Gastroesophageal sphincter (tissue), 3 donors: ENCODE measurements at regions not wholly inside any gene's neighbourhood (a gene's known extent, or its start where the extent isn't known, plus 50 kb on each side); places are given as distances from the start of the nearest gene placed in this dataset.

ENCODE experiments used
- EP300 ChIP-seq: sonication (generic); formaldehyde crosslinking; IDR thresholded peaks from one replicate; pipeline ENCODE4 v1.6.1; 2017; ENCODE audit warnings: antibody characterized with exemption, mild to moderate bottlenecking
- POLR2AphosphoS5 ChIP-seq: sonication (generic); formaldehyde crosslinking; IDR thresholded peaks from one replicate; pipeline ENCODE4 v1.6.1; 2017; ENCODE audit warnings: antibody characterized with exemption
- TF ChIP-seq, protein P1 (sequence below), 4 experiments: fragments of 200-600 bp in 2 of 4; fragments of 450-650 bp in 2 of 4; sonication (generic) in 1 of 4; IDR thresholded peaks; one replicate each; pipeline ENCODE4 v1.5.1; 2017 to 2019; ENCODE audit warnings: antibody characterized with exemption in 4 of 4, mild to moderate bottlenecking in 2 of 4, moderate library complexity in 2 of 4

DNA sequence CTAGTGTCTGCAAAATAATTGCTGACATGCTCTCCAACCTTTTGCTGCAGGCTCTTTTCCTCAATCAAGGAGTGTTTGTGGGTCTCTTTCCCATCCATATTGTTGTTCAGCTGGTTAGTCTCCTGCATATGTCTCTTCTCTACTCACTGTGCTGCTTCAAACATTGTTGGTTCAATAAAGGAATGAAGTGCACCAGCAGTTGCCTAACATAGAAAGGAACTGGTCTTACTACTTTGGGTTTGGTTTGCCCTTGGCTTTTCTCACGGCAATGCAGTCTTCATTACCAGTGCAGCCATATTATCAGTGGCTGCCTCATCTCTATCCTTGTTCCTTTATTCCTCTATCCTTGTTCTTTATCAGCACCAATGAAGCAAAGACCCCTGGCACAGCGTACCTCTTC, 169.7 kb upstream of the TPK1 start:
- TF ChIP-seq EP300 (no peak), POLR2AphosphoS5 (no peak)
- TF ChIP-seq, protein P1, sequence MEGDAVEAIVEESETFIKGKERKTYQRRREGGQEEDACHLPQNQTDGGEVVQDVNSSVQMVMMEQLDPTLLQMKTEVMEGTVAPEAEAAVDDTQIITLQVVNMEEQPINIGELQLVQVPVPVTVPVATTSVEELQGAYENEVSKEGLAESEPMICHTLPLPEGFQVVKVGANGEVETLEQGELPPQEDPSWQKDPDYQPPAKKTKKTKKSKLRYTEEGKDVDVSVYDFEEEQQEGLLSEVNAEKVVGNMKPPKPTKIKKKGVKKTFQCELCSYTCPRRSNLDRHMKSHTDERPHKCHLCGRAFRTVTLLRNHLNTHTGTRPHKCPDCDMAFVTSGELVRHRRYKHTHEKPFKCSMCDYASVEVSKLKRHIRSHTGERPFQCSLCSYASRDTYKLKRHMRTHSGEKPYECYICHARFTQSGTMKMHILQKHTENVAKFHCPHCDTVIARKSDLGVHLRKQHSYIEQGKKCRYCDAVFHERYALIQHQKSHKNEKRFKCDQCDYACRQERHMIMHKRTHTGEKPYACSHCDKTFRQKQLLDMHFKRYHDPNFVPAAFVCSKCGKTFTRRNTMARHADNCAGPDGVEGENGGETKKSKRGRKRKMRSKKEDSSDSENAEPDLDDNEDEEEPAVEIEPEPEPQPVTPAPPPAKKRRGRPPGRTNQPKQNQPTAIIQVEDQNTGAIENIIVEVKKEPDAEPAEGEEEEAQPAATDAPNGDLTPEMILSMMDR (IDR thresholded peaks at IDR 0.05) = no peak
